HepG2 (cell line): ENCODE measurements at regions not wholly inside any gene's neighbourhood (a gene's known extent, or its start where the extent isn't known, plus 50 kb on each side); places are given as distances from the start of the nearest gene placed in this dataset.
A peak's percentile ranks its signal among the peaks of the same experiment; 100 is the strongest.

ENCODE experiments used
- ATAC-seq: fragments of 200-7000 bp; cut with Tn5 transposase; 3 replicates; pipeline ENCODE4 v1.9.1; 2020; ENCODE audit warnings: mild to moderate bottlenecking, moderate library complexity
- BruUV-seq: library from RNA; stranded (reverse); fragments of 400-500 nt; replicated peaks from 2 replicates; lab custom pipeline; 2021; lab: Mats Ljungman, UMichigan
- CTCF ChIA-PET: fragments of 300-600 bp; formaldehyde crosslinking; extraction: SDS; loops from one replicate; lab custom pipeline; 2021; ENCODE audit warnings: low total read pairs, inconsistent platforms, low intra/inter-chr PET ratio; lab: Yijun Ruan, JAX
- POLR2A ChIA-PET: fragments of 350-600 bp; sonication (Branson Sonifier 250); formaldehyde crosslinking; loops from one replicate; lab custom pipeline; 2020; ENCODE audit warnings: antibody characterized with exemption, inconsistent platforms; lab: Yijun Ruan, JAX
- DNase-seq: peaks from one replicate; pipeline ENCODE4 v3.0.0-alpha.2; 2015; ENCODE audit warnings: low spot score
- FAIRE-seq: peaks from 3 replicates; lab custom pipeline; 2011; peaks lifted over from hg19 to GRCh38; lab: Jason Lieb, UNC
- H2AFZ ChIP-seq: one replicate; pipeline ENCODE4 v1.6.1; 2011; ENCODE audit warnings: low read length, inconsistent platforms
- H3K27ac ChIP-seq: fragments of 300-600 bp; 3 replicates; pipeline ENCODE4 v1.8.0; 2011; ENCODE audit warnings: mixed run types, mild to moderate bottlenecking, mixed read lengths, low read length, inconsistent platforms; ENCODE audit not compliant: insufficient read depth; ENCODE audit errors: extremely low read length
- H3K27me3 ChIP-seq, 2 experiments: fragments of 200-600 bp in 1 of 2; 2 replicates in 1 of 2; 3 replicates in 1 of 2; pipeline versions ENCODE4 v1.6.0 to v1.8.0; 2011; ENCODE audit warnings: low read length in 2 of 2, mild to moderate bottlenecking in 2 of 2, moderate library complexity in 2 of 2, inconsistent platforms in 1 of 2; ENCODE audit not compliant: insufficient read depth in 2 of 2, control insufficient read depth in 1 of 2
- H3K36me3 ChIP-seq, 2 experiments: fragments of 200-600 bp in 1 of 2; replicated peaks in 1 of 2; 2 replicates in 1 of 2; 3 replicates in 1 of 2; pipeline versions ENCODE4 v1.5.1 to v1.8.0; 2011; ENCODE audit warnings: low read length in 2 of 2, inconsistent platforms in 1 of 2; ENCODE audit not compliant: insufficient read depth in 2 of 2, control insufficient read depth in 1 of 2
- H3K4me1 ChIP-seq: 2 replicates; pipeline ENCODE4 v1.5.1; 2012; ENCODE audit warnings: low read length, inconsistent platforms; ENCODE audit not compliant: insufficient read depth
- H3K4me2 ChIP-seq: 2 replicates; pipeline ENCODE4 v1.6.0; 2011; ENCODE audit warnings: low read depth, low read length, inconsistent platforms
- H3K4me3 ChIP-seq, 3 experiments: fragments of 200-600 bp in 1 of 3; sonication (generic), shearing (Covaris generic) in 1 of 3; replicated peaks in 1 of 3; 2 replicates each; pipeline ENCODE4 v1.5.1; 2011 to 2016; ENCODE audit warnings: low read length in 3 of 3, inconsistent platforms in 2 of 3, low read depth in 2 of 3, mild to moderate bottlenecking in 2 of 3, control low read depth in 1 of 3, mixed read lengths in 1 of 3; ENCODE audit not compliant: insufficient read depth in 1 of 3
- H3K79me2 ChIP-seq: one replicate; pipeline ENCODE4 v1.6.1; 2011; ENCODE audit warnings: low read length, inconsistent platforms; ENCODE audit not compliant: insufficient read depth
- H3K9ac ChIP-seq: 2 replicates; pipeline ENCODE4 v1.6.0; 2011; ENCODE audit warnings: mild to moderate bottlenecking, low read depth, low read length, inconsistent platforms; ENCODE audit not compliant: insufficient read depth
- H3K9me3 ChIP-seq: 2 replicates; pipeline ENCODE4 v1.5.1; 2012; ENCODE audit warnings: mild to moderate bottlenecking, low read length
- H4K20me1 ChIP-seq: 2 replicates; pipeline ENCODE4 v1.6.0; 2011; ENCODE audit warnings: inconsistent platforms, mild to moderate bottlenecking, low read length, moderate library complexity; ENCODE audit not compliant: insufficient read depth
- NR2F2 ChIP-seq: IDR thresholded peaks from 2 replicates; pipeline ENCODE4 v1.6.1; 2012; ENCODE audit warnings: low read depth, inconsistent platforms, borderline replicate concordance
- SMC3 ChIP-seq: IDR thresholded peaks from 2 replicates; pipeline ENCODE4 v1.6.1; 2011; ENCODE audit warnings: low read length, improper control_type of control experiment
- STAG1 ChIP-seq: sonication (generic); formaldehyde crosslinking; IDR thresholded peaks from 2 replicates; pipeline ENCODE4 v1.4.0; 2020; ENCODE audit warnings: missing genetic modification reagents
- TSC22D2 ChIP-seq: sonication (generic); formaldehyde crosslinking; IDR thresholded peaks from 2 replicates; pipeline ENCODE4 v1.5.1; 2020; ENCODE audit warnings: missing genetic modification reagents, mild to moderate bottlenecking, borderline replicate concordance
- ZFP82 ChIP-seq: sonication (generic); formaldehyde crosslinking; IDR thresholded peaks from 2 replicates; pipeline ENCODE4 v1.5.1; 2020; ENCODE audit warnings: mild to moderate bottlenecking, missing genetic modification reagents, borderline replicate concordance
- ZNF34 ChIP-seq: sonication (generic); formaldehyde crosslinking; IDR thresholded peaks from 2 replicates; pipeline ENCODE4 v1.4.0; 2020; ENCODE audit warnings: mild to moderate bottlenecking, missing genetic modification reagents, borderline replicate concordance
- ZNF431 ChIP-seq: sonication (generic); formaldehyde crosslinking; IDR thresholded peaks from 2 replicates; pipeline ENCODE4 v1.9.0; 2022; ENCODE audit warnings: missing genetic modification reagents, low read depth, mild to moderate bottlenecking, borderline replicate concordance
- ZNF670 ChIP-seq: sonication (generic); formaldehyde crosslinking; IDR thresholded peaks from 2 replicates; pipeline ENCODE4 v1.8.0; 2022; ENCODE audit warnings: mild to moderate bottlenecking, missing genetic modification reagents, borderline replicate concordance
- ZNF737 ChIP-seq: sonication (generic); formaldehyde crosslinking; IDR thresholded peaks from 2 replicates; pipeline ENCODE4 v1.5.0; 2020; ENCODE audit warnings: missing genetic modification reagents, mild to moderate bottlenecking, borderline replicate concordance
- WGBS: methylation state at CpG from one replicate; pipeline ENCODE4 v1.1.6; 2017; ENCODE audit warnings: low lambda C conversion rate; 5-methylcytosine and 5-hydroxymethylcytosine counted together
- in situ Hi-C: cut with HindIII; loops from 2 replicates; pipeline ENCODE4 v1.10.0; 2017; ENCODE audit warnings: low pct_unique_long_range_greater_than_20kb; ENCODE audit not compliant: extremely low pct_ligation_motif_present
- intact Hi-C: fragments of 100-400 bp; cut with micrococcal nuclease; formaldehyde crosslinking; loops from one replicate; pipeline ENCODE4 v1.10.0; 2022; ENCODE audit not compliant: unreplicated experiment
- TF ChIP-seq, protein P1 (sequence below): sonication (generic); formaldehyde crosslinking; IDR thresholded peaks from 2 replicates; pipeline ENCODE4 v1.5.0; 2020; ENCODE audit warnings: mild to moderate bottlenecking, missing genetic modification reagents, moderate library complexity

GRCh38 chr4:161252520-161253141, 911.2 kb downstream of the FSTL5 start:
- Histone ChIP-seq H3K79me2 (no peaks in the 10 kb centered on the region), H3K9me3 (peaks cover 8% of the 10 kb centered on the region; the same call in 1 of the 2 replicates), H4K20me1 (no peaks in the 10 kb centered on the region), H3K27me3 (no peaks in the 10 kb centered on the region), H3K27ac (no peak overlapping the region), H3K36me3 (no peaks in the 10 kb centered on the region), H2AFZ (no peak overlapping the region), H3K4me2 (peak overlapping the region; percentile 42), H3K4me1 (no peaks in the 10 kb centered on the region), H3K9ac (no peak overlapping the region), H3K4me3 (no peak overlapping the region)
- in situ Hi-C loops (no loop called here), intact Hi-C loops (loop anchor here (5.0 to 10.0 kb wide), 2 partner anchors 1765 to 1782 kb away; no protein-coding TSS in a partner anchor)
- 0% methylated on average over 6 of the region's 6 CpGs for WGBS
- ChIA-PET POLR2A (no interaction called here), CTCF (interaction anchor here (0.6 to 1.1 kb wide), 2 partner anchors 700 to 916 kb away, joined by 3 read pairs; no protein-coding TSS in a partner anchor)
- TF ChIP-seq ZNF34 (CRISPR knock-in tag) (no peak), SMC3 (peak; percentile 53; the same call in 1 of the 2 replicates), ZNF670 (no peak), TSC22D2 (no peak), ZNF737 (CRISPR knock-in tag) (no peak), ZFP82 (no peak), NR2F2 (no peak), ZNF431 (CRISPR knock-in tag) (no peak), STAG1 (CRISPR knock-in tag) (peak; percentile 59)
- TF ChIP-seq, protein P1, sequence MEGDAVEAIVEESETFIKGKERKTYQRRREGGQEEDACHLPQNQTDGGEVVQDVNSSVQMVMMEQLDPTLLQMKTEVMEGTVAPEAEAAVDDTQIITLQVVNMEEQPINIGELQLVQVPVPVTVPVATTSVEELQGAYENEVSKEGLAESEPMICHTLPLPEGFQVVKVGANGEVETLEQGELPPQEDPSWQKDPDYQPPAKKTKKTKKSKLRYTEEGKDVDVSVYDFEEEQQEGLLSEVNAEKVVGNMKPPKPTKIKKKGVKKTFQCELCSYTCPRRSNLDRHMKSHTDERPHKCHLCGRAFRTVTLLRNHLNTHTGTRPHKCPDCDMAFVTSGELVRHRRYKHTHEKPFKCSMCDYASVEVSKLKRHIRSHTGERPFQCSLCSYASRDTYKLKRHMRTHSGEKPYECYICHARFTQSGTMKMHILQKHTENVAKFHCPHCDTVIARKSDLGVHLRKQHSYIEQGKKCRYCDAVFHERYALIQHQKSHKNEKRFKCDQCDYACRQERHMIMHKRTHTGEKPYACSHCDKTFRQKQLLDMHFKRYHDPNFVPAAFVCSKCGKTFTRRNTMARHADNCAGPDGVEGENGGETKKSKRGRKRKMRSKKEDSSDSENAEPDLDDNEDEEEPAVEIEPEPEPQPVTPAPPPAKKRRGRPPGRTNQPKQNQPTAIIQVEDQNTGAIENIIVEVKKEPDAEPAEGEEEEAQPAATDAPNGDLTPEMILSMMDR (CRISPR knock-in tag), result peak; percentile 68
- peak; percentile 23 for DNase-seq
- peak; percentile 72 for ATAC-seq
- no peak for FAIRE-seq
- no TSS peak for BruUV-seq
